Fibroblast of peridontal ligament (primary cell): ENCODE measurements at regions not wholly inside any gene's neighbourhood (a gene's known extent, or its start where the extent isn't known, plus 50 kb on each side); places are given as distances from the start of the nearest gene placed in this dataset.

Experiments used
- DNase-seq: peaks from one replicate; pipeline ENCODE4 v3.0.0-alpha.2; 2010; ENCODE audit errors: extremely low read depth

DNA sequence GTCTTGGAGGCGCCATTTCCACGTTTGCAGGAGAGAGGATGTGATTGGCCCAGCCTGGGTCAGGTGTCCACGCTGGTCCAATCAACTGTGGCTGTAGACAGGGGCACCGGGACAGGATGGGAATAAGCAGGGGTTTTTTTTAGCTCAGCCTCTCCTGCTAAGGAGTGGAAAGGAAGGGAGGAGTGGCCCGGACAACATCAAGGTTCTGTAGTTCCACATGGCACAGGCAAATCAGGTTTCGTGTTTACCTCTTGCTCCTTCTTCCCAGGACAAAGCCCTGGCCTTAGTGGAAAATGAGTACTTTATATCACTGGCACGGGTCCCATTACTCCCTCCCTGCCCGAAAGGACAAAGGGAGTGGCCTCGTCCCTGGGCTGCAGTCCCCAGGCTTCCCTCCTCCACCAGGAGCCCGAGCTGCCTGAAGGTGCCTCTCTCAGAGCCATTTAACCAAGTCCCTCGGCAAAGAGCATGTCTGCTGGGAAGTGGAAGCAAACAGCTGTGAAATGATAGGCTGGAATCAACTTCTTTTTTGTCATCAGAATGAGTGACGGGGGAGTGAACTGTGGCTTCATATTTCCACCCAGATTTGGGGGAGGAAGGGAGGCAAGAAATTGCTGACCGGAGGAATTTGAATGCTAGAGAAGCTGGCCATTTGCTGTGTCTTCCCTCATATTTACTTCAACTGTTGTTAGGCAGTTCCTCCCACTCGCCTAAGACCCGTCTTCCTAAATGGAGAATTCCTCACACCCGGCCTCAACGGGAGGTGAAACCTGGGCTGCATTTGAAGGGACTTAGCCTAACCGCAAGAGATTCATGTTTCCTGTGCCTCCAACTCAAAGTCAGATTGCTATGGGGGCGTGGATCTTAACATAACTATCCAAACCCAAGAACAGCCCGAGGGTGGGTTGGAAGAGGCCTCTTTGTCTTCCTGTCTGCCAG lies 84.9 kb upstream of the SLC44A3 start:
- DNase-seq: peak; percentile 45

DNA sequence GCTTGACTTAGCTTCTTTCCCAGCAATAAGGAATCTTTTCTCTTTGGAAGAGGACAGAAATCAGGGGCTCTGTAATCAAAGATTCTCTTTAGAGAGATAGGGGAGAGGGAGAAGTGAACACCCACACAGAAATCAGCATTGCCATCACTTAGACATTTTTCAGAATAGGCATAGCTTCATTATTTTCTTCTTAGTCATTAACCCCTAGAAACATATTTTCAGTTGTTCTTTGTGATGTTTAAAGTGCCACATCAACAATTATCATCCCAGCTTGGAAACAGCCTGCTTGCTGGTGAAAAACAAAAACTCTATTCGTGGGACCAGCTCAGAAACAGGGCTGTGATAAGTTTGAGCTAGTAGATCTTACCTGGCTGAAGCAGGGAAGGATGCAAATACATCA lies 88.3 kb upstream of the SLC44A3 start:
- DNase-seq: no peak

DNA sequence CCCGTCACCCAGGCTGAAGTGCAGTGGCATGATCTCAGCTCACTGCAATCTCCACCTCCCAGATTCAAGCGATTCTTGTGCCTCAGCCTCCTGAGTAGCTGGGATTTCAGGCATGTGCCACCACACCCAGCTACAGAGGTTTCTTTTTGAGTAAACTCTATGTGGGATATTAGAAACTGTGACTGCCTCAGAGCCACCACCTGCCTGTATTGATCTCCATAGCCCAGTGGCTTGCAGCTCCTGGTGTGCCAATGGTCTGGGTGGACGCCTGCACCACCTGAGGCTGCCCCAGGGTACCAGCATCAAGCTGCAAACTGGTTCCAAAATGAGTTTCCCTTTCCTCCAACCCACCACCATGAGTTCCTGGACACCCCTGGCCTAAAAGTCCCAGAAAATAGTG lies 89.7 kb upstream of the SLC44A3 start:
- DNase-seq: no peak

DNA sequence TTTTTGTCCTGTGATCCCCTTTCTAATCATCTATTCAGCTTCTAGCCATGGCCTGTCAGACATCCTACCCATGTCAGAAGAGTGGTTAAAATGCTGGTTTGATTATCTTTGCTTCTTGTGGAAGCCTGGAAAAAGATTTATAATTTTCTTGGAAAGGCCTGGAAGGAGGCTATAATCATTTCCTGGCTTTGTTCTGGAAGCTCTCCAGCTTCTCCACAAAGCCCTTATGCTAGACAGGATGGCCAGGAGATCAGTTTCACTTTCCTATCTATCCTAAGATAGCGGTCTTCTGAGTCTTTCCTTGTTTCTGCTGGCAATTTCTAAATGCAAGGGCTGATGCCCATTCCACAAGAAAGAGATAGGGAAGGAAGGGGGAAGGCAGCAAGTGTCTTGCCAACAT lies 90.9 kb upstream of the SLC44A3 start:
- peak; percentile 94 for DNase-seq

DNA sequence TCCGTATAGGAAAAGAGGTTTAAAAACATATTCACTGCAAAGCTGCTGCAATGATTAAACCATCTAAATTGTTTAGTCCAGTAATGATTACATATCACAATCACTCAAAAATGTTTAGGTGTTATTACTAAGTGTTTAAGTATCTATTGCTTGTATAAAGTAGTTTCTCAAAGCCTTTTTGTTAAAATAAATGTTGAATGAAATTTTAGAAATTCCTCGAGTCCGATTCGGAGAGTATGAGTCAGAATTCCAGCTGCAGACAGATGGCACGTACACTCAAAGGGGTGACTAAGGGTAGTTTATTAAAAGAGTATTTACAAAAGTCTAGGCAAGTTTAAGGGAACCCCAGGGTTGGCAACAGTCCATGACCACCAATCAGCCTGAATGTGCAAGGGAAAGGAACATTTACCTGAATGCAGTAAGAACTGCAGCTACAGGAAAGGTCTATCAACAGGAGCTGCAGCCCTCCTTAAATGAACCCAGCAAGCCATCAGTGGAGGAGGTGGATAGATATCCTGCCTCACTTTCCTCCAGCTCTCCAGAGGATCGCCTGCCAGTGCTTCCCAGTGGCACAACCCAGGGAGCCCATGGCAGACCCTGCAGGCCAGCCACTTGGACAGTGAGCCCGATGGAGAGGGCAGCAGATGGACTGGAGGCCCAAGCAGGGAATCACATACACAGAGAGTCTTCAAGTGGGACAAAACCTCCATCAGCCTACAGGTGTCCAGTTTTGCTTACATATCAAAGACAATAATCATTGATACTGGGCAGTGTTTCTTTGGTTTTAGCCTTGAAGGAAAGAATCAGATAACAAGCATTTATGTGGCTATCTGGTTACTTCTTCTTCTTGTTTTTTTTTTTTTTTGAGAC lies 92.1 kb upstream of the SLC44A3 start:
- peak; percentile 91 for DNase-seq

DNA sequence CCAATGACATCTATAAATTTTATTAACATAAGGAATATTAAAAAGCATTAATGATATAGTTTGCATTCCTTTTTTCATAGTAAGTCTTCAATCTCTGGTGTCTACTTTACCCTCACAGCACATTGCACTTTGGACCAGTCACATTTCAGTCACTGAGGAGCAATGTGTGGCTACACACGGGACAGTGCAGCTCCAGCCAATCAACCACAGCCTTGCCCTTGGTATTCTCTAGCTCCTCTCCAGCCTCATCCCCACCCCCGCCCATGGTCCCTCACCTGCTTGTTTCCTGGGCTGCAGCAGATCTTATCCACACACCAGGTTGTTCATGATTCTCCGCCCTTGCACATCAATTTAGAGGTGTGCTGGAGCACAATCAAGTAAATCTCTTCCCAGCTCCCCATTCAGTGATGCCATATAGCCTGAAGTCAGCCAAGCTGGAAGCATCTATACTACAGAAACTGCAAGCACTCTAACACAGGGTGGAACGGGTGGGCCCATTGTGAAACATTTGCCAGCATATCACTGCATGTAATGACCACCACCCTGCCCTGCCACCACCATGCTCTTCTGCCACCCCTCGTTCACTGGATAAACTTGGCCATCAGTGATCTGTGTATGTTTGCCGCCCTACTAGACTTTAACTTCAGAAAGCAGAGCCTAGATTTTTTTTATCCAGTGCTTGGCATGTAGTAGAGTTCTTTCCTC lies 93.0 kb upstream of the SLC44A3 start:
- no peak for DNase-seq

DNA sequence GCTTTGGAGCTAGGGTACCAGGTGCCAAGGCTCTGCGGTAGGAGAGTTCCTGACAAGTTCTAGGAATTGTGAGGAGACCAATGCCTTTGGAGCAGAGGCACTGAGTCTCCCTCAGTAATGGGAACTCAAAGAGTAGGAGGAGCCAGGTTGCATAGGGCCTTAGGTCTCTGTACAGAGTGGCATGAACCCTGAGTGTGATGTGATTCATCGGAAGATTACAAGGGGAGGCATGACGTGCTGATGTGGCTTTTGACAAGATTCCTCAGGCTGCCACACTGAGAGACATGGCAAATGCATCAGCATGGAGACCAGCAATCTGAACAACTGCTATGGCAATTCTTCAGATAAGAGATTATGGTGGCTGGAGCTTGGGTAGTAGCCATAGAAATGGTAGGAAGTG lies 94.6 kb upstream of the SLC44A3 start:
- no peak for DNase-seq

DNA sequence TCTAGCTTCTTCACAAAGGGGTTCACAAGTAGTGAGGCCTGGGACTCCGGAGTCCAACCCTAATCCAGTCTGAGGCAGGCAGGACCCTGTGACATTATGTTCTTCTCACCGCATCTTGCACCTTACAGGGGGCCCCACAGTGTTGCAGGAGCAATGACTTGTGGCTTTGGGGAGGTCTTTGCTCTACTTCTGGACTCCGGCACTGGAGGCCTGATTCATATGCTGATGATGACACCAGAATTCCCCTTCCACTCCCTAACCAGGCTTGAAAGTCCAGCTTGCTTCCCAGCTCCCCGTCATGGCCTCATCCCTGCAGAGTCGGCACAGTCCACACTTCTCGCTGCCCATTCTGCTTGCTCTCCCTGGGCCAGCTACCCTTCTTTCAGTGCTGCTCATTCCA lies 96.3 kb upstream of the SLC44A3 start:
- DNase-seq: no peak

DNA sequence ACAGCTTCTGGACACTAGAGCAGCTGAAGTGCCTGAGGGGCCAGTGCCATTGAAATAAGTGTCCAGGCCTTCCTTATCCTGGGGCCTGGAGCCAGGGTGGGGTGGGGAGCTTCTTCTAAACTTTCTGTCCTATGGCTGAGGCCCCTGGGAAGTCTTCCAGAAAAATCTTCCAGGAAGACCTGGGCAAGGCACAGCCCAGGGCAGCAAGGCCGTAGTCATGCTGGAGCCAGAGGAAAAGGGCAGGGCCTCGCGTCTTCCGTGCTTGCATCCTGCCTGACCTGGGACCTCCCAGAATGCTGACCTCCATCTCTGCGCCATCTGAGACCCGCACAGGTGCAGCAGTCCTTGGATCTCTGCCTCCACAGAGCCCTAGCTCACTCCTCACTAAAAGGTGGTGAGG lies 96.7 kb upstream of the SLC44A3 start:
- DNase-seq: no peak

DNA sequence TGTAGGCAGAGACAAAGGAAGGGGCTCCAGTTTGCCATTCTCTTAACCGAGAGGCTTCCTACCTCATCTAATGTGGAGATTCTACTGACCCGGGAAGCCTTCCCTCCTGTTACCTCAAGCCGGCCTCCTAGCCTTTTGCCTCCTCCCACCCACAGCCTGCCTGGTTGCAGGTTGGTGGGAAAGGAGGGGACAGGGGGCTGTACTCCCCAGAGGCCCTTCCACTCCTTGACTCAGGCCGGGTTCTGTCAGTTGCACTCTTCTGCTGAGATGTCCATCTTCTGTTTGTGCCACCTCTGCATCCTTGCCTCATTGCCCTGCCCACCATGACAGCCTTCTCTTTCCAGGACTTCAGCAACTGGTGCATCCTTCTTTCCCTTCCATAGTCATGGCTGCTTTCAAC lies 98.0 kb upstream of the SLC44A3 start:
- DNase-seq: no peak

DNA sequence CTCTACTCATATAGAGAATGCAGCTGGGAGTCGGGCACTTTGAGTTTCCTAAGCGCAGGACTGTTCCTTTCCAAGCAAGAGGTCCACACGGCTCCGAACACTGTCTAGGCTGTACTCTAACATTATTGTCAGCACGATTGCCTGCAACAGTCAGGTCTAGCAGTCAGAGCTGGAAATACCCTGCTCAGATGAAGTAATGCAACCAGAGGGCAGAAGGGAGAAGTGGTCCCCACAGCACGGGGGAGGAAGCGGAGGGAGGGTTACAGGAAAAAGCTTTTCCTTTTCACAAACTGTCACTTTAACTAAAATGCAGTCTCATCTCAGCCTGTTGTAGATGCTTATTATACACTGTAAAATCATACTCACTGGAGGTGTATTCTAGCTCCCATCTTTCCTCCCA lies 98.9 kb upstream of the SLC44A3 start:
- no peak for DNase-seq

DNA sequence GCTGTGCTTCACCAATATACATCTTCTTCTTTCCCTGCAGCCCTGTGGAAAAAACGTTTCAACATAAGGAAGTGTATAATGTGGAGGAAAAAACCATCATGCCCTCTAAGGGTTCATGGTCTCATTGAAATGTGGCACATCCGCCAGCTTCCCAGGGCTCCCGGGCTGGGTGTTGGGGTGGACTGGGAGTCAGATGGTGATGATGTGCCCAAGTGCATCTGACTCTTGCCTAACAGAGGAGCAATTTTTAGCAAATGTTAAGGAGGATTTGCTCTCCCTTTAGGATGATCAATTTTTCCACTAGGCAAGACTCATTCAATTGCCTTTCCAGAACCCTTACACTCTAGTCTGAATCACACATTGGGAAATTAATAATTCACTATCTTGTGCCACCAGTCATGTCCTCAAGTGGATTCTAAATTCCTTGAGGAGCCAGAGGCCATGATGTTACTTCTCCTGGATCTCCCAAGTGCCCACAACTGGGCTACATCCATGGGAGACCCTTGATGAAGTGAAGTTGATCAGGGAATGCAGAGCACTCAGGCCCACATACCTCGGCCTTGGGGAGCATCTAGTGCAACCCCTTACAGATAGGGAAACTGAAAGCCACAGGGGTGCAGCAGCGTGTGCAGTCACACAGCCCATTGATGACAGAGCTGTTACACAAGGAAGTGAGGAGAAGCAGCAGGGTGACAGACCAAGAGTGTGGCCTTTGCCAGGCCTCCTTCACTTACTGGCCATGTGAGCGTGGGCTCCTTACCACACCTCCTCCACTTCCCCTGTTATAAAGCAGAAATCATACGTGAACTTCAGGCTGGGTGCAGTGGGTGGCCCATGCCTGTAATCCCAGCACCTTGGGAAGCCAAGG lies 100.0 kb upstream of the SLC44A3 start:
- DNase-seq: no peak

DNA sequence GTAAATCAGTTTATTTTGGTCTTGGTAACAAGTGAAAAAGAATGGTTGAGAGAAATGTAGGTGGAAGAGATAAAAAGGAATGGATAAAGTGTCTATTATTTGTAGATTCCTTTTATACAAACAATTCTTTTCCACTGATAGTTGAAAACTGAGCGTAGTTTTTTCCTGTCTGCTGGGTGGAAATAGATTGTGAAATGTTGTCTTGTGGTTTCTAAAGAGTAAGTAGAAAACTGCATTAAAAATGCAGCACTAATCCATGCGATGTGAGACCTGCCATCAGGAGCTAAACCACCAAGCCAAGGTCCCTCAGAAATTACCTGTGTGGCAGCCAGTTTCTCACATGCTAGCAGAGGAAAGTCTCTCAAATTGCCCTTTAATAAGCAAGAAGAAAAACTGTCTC lies 103.2 kb upstream of the SLC44A3 start:
- peak; percentile 21 for DNase-seq

DNA sequence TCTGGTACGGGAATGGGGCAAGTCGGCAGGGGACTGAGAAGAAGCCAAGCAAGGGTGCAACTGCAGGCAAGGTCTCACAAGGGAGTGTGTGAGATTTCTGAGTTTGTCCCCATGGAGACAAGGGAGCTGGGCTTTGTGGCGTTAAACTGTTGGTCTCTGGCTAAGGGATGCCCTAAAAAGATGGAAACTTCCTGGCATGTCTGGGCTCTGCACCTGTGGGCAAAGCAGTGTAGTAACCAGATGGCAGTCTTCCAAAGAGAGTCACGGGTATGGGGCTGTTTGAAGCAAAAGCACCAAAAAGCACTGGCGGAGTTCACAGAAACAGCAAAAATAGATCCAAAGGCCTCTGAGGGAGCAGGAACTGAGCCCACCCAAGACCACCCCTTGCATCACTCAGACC lies 104.8 kb upstream of the SLC44A3 start:
- DNase-seq: no peak

DNA sequence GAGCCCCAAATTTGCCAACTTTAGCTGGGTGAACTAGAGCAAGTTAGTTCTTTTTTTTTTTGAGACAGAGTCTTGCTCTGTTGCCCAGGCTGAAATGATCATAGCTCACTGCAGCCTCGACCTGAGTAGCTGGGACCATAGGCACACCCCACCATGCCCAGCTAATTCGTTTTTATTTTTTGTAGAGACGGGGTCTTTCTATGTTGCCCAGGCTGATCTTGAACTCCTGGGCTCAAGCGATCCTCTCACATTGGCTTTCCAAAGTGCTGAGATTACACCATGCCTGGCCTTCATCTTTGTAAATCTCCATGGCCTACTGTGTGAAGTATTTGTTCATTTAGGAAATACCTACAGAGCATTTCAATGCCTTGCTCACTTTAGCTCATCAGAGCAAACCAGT lies 105.6 kb upstream of the SLC44A3 start:
- DNase-seq: no peak

DNA sequence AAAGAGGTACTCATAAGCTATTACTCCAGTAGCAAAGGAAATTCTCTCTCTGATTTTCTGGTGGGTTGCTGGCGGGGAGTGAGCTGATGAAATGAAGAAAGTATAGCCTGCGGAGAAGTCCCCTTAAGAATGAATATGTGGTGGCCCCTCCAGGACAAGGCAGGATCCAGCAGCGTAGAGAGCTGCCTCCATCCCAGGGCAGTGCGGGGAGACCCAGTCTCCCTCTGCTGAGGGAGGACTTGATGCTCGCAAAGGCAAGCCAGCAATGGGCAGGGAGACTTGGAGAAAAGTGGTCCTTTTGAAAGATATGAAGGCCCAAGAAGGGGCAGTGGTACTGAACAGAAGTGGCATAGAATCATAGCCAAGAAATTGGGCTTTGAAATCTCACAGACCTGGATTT lies 106.0 kb upstream of the SLC44A3 start:
- no peak for DNase-seq

DNA sequence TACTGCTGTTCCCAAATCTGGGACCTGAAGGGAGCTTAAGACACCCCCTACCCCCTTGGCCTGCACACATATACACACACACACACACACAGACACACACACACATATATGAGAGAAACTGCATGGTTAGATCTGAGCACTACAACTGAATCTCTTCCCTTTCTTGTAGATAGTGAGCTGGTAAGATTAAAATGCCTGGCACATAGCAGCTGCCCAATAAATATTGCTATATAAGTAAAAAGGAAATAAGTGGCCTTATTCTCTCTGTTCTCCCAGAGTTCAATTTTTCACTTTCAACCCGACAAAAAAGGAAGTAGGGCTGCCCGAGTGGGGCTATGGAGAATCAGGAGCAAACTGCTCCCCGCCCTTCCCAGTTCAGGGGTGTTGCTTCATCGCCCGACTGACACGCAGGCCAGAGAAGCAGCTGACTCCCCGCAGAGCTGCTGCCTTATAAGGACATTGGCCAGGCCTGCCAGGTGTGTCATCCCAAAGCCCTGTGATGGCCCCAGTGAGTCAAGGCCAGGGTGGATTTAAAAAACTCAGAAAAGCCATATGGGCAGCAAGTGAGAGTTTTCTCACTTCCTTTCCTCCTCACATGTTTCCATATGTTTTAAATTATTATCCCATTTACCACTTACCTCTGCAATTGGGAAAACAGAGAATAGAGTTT lies 106.5 kb upstream of the SLC44A3 start:
- DNase-seq: peak; percentile 72

DNA sequence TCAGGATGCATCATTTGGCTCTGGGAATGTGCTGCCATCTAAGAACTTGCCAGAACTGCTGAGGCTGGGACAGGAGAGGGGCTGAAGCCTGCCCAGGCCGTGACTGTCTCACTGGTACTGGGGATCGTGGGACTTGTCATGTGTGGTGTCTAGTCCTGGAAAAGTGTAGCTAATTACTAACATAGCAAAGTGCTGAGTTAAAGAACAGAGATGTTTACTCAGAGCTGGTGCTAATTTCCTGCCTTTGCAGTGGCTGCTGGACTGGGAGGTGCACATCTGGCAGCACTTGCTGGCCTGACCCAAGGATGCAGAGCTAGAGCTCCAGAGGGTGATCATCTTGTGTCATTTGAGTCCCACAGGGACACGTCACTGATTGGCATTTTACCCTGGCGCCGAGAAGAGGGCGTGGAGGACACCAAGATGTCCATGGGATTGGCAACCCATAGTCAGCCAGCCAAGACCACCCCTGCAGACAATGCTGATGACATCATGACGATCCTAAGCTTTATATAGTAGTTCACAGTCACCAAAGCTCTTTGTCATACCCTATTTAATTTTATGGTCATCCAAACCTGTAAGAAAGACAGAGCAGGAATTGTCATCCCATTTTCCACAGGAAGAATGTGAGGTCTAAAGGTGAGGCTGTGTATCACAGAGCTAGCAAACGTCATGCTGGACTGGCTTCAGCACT lies 110.1 kb upstream of the SLC44A3 start:
- DNase-seq: no peak

DNA sequence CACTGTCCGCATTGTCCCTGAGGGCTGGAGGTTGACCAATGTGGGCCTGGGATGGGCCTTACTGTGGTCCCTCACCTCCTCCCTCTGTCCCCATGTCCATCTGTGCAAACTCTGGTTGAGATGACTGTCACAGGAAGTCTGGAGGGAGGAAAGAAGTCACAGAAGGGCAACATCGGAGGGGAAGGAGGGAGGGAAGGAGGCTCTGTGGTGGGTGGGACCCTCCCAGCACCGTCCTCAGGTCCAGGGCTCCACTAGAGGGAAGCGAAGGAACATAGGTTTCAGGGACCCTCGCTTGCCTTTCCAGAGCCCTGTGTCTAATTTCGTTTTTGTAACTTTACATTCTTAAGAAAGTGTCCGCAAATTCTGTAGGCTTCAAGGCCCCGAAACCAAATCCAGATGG lies 111.3 kb upstream of the SLC44A3 start:
- no peak for DNase-seq

DNA sequence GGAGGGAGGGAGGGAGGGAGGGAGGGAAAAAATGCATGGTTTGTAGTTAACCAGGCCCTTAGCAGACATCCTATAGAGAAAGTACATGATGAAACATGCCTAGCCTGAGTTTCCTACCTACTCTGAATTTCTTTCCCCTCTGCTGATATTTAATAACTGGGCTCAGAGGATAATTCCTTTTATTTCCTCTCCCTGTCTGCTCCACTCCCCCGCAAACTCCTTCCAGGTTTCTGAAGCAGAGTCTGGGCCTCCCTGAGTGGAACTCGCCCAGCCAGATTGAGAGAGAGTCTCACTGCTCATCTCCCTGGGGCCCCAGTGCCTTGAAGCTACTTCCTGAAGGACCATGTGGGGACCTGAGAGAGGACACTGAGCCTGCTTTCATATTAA lies 111.9 kb upstream of the SLC44A3 start:
- DNase-seq: no peak
